ENCODE measurements at regions not wholly inside any gene's neighbourhood (a gene's known extent, or its start where the extent isn't known, plus 50 kb on each side); places are given as distances from the start of the nearest gene placed in this dataset.

- no TSS peak for BruUV-seq (replicated peaks)
- in situ Hi-C loops (cut with HindIII; ENCODE audit: low pct_unique_long_range_greater_than_20kb, low sequenced_read_pairs) (no loop called here), intact Hi-C loops (cut with micrococcal nuclease; ENCODE audit: unreplicated experiment) (no loop called here)
- ATAC-seq: no peak
- no peak for DNase-seq (ENCODE audit: low read depth, low spot score)
- ChIA-PET CTCF (no interaction called here), POLR2A (interaction anchor here (0.6 kb wide), 1 partner anchor 867 kb away, joined by 3 read pairs; no protein-coding TSS in a partner anchor)
- Histone ChIP-seq H3K36me3 (ENCODE audit: control insufficient read depth, insufficient read depth, low read length) (no peaks in the 10 kb centered on the region), H3K9me3 (ENCODE audit: control insufficient read depth, insufficient read depth, low read depth, low read length) (no peaks in the 10 kb centered on the region; the same call in 1 of the 2 replicates), H3K4me3 (ENCODE audit: low read depth in 2 of 2, low read length in 2 of 2) (no peak overlapping the region), H3K27me3 (ENCODE audit: control insufficient read depth, insufficient read depth, low read length) (no peaks in the 10 kb centered on the region), H3K27ac (ENCODE audit: low read length) (no peak overlapping the region), H3K4me1 (ENCODE audit: control insufficient read depth, insufficient read depth, low read length) (no peaks in the 10 kb centered on the region)
- no peak for TF ChIP-seq POLR2AphosphoS5 (IDR thresholded peaks at IDR 0.05; ENCODE audit: low read depth, low read length)
- no peak for TF ChIP-seq CTCF (IDR thresholded peaks at IDR 0.05)
- no peak for TF ChIP-seq TCF7L2 (IDR thresholded peaks at IDR 0.05; ENCODE audit: low read depth, low read length)
- no peak for TF ChIP-seq REST (IDR thresholded peaks at IDR 0.05; ENCODE audit: insufficient read depth in 1 of 2, low read depth in 2 of 2, low read length in 1 of 2)
- no peak for TF ChIP-seq SIN3A (IDR thresholded peaks at IDR 0.05; ENCODE audit: borderline replicate concordance, insufficient read depth, low read depth, low read length)
These were observed 599.0 kb downstream of the ZPLD1 start for GRCh38 chr3:103033841-103034240.

GRCh38 chr3:103047640-103048039 is 612.8 kb downstream of the ZPLD1 start:
- ATAC-seq (no peak), DNase-seq (ENCODE audit: low read depth, low spot score) (no peak)
- Histone ChIP-seq H3K4me1 (ENCODE audit: control insufficient read depth, insufficient read depth, low read length) (no peaks in the 10 kb centered on the region), H3K27me3 (ENCODE audit: control insufficient read depth, insufficient read depth, low read length) (no peaks in the 10 kb centered on the region), H3K4me3 (ENCODE audit: low read depth in 2 of 2, low read length in 2 of 2) (no peak overlapping the region), H3K36me3 (ENCODE audit: control insufficient read depth, insufficient read depth, low read length) (no peaks in the 10 kb centered on the region; the same call in 1 of the 2 replicates), H3K9me3 (ENCODE audit: control insufficient read depth, insufficient read depth, low read depth, low read length) (no peaks in the 10 kb centered on the region), H3K27ac (ENCODE audit: low read length) (no peak overlapping the region)
- in situ Hi-C loops (cut with HindIII; ENCODE audit: low pct_unique_long_range_greater_than_20kb, low sequenced_read_pairs): no loop called here
- TF ChIP-seq SIN3A (IDR thresholded peaks at IDR 0.05; ENCODE audit: borderline replicate concordance, insufficient read depth, low read depth, low read length) (no peak), TCF7L2 (IDR thresholded peaks at IDR 0.05; ENCODE audit: low read depth, low read length) (no peak)
- no TSS peak for BruUV-seq (replicated peaks)
- ChIA-PET CTCF (no interaction called here), POLR2A (no interaction called here)
- intact Hi-C loops (cut with micrococcal nuclease; ENCODE audit: unreplicated experiment): no loop called here

- no TSS peak for BruUV-seq (replicated peaks)
- ATAC-seq: no peak
These were observed 613.4 kb downstream of the ZPLD1 start for GRCh38 chr3:103048068-103048722.

More at GRCh38 chr3:103048068-103048722, 613.4 kb downstream of the ZPLD1 start:
- TF ChIP-seq SIN3A (IDR thresholded peaks at IDR 0.05; ENCODE audit: borderline replicate concordance, insufficient read depth, low read depth, low read length) (no peak), POLR2AphosphoS5 (IDR thresholded peaks at IDR 0.05; ENCODE audit: low read depth, low read length) (no peak), REST (IDR thresholded peaks at IDR 0.05; ENCODE audit: insufficient read depth in 1 of 2, low read depth in 2 of 2, low read length in 1 of 2) (no peak), CTCF (IDR thresholded peaks at IDR 0.05) (no peak)
- POLR2A ChIA-PET: no interaction called here
- in situ Hi-C loops (cut with HindIII; ENCODE audit: low pct_unique_long_range_greater_than_20kb, low sequenced_read_pairs) (no loop called here), intact Hi-C loops (cut with micrococcal nuclease; ENCODE audit: unreplicated experiment) (no loop called here)
- no peaks in the 10 kb centered on the region for H3K27me3 ChIP-seq (ENCODE audit: control insufficient read depth, insufficient read depth, low read length)
- no peak overlapping the region for H3K4me3 ChIP-seq (ENCODE audit: low read depth in 2 of 2, low read length in 2 of 2)
- no peak overlapping the region for H3K27ac ChIP-seq (ENCODE audit: low read length)
- CTCF ChIA-PET: interaction anchor here (0.6 kb wide), 1 partner anchor 16 kb away, joined by 5 read pairs; no protein-coding TSS in a partner anchor
- no peaks in the 10 kb centered on the region; the same call in 1 of the 2 replicates for H3K36me3 ChIP-seq (ENCODE audit: control insufficient read depth, insufficient read depth, low read length)
- no peaks in the 10 kb centered on the region for H3K9me3 ChIP-seq (ENCODE audit: control insufficient read depth, insufficient read depth, low read depth, low read length)
- no peaks in the 10 kb centered on the region for H3K4me1 ChIP-seq (ENCODE audit: control insufficient read depth, insufficient read depth, low read length)
- DNase-seq (ENCODE audit: low read depth, low spot score): no peak
